ENCODE measurements at regions not wholly inside any gene's neighbourhood (a gene's known extent, or its start where the extent isn't known, plus 50 kb on each side); places are given as distances from the start of the nearest gene placed in this dataset.

GRCh38 chr10:131748831-131749766 lies 151.7 kb upstream of the PPP2R2D start:
- Histone ChIP-seq H2BK12ac (ENCODE audit: insufficient read length, low read depth, low read length) (no peak overlapping the region), H3K4me1 (ENCODE audit: insufficient read depth, low read length) (no peaks in the 10 kb centered on the region; the same call in 1 of the 2 replicates), H2BK5ac (ENCODE audit: insufficient read length, low read length) (no peak overlapping the region), H3K9me3 (ENCODE audit: control insufficient read depth, low read depth, low read length) (no peaks in the 10 kb centered on the region), H3K79me1 (ENCODE audit: insufficient read depth, low read depth, low read length, poor library complexity, severe bottlenecking) (no peaks in the 10 kb centered on the region), H2BK20ac (ENCODE audit: low read depth, low read length, poor library complexity, severe bottlenecking) (no peak overlapping the region), H4K5ac (ENCODE audit: insufficient read length, low read depth, low read length) (no peak overlapping the region), H3K4me2 (ENCODE audit: insufficient read depth, insufficient read length, low read length) (no peak overlapping the region), H3K27me3 (ENCODE audit: insufficient read depth, low read length) (no peaks in the 10 kb centered on the region), H2BK15ac (ENCODE audit: low read depth, low read length) (no peak overlapping the region), H3K14ac (ENCODE audit: insufficient read depth, low read length) (peak overlapping the region; percentile 36), H3K27ac (ENCODE audit: insufficient read length, low read depth, low read length) (no peak overlapping the region), H2AK5ac (ENCODE audit: insufficient read length, low read length) (no peak overlapping the region), H2AFZ (ENCODE audit: low read length) (no peak overlapping the region), H2BK120ac (ENCODE audit: low read depth, low read length, poor library complexity, severe bottlenecking) (no peak overlapping the region), H3K18ac (ENCODE audit: insufficient read length, low read depth, low read length) (peak overlapping the region; percentile 25), H3K23ac (ENCODE audit: insufficient read length, low read depth, low read length) (no peak overlapping the region), H3K4ac (ENCODE audit: low read depth, low read length) (no peak overlapping the region), H3K9ac (ENCODE audit: extremely low read depth, insufficient read length, low read length) (no peak overlapping the region), H3K23me2 (ENCODE audit: insufficient read length, low read depth, low read length, poor library complexity, severe bottlenecking) (no peaks in the 10 kb centered on the region), H4K91ac (ENCODE audit: insufficient read length, low read depth, low read length) (no peak overlapping the region), H3T11ph (ENCODE audit: low read length) (no peak overlapping the region), H4K20me1 (ENCODE audit: control insufficient read depth, insufficient read depth, insufficient read length) (no peaks in the 10 kb centered on the region), H4K8ac (replicated peaks; ENCODE audit: insufficient read length, low read depth, low read length) (no peak overlapping the region), H3K79me2 (ENCODE audit: insufficient read depth, low read length) (no peaks in the 10 kb centered on the region), H3K56ac (ENCODE audit: insufficient read length, low read depth, low read length) (no peak overlapping the region)
- H3K9me3 Mint-ChIP-seq, result no peaks in the 10 kb centered on the region
- peaks cover 4% of the 10 kb centered on the region; the same call in 1 of the 2 replicates for H3K27me3 Mint-ChIP-seq (ENCODE audit: low read depth)
- H3K27ac Mint-ChIP-seq, result peak overlapping the region in 2 of 3 experiments; percentile 1 to 71; a peak in 3 of 7 replicates
- no CpG with 5 or more reads among the region's 40 CpGs for WGBS (ENCODE audit: extremely low coverage, insufficient read length, low lambda C conversion rate)
- DNase-seq, result no peak
- no peaks in the 10 kb centered on the region; a peak in 1 of 7 replicates for H3K36me3 Mint-ChIP-seq (ENCODE audit: insufficient read depth in 1 of 3, low read depth in 3 of 3)
- TF ChIP-seq, protein P1, sequence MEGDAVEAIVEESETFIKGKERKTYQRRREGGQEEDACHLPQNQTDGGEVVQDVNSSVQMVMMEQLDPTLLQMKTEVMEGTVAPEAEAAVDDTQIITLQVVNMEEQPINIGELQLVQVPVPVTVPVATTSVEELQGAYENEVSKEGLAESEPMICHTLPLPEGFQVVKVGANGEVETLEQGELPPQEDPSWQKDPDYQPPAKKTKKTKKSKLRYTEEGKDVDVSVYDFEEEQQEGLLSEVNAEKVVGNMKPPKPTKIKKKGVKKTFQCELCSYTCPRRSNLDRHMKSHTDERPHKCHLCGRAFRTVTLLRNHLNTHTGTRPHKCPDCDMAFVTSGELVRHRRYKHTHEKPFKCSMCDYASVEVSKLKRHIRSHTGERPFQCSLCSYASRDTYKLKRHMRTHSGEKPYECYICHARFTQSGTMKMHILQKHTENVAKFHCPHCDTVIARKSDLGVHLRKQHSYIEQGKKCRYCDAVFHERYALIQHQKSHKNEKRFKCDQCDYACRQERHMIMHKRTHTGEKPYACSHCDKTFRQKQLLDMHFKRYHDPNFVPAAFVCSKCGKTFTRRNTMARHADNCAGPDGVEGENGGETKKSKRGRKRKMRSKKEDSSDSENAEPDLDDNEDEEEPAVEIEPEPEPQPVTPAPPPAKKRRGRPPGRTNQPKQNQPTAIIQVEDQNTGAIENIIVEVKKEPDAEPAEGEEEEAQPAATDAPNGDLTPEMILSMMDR (conservative IDR thresholded peaks at IDR 0.05), result no peak
- H3K4me3 Mint-ChIP-seq, result no peak overlapping the region
- peaks cover 44 to 50% of the 10 kb centered on the region in 2 experiments for H3K4me1 Mint-ChIP-seq
